GM10248 (cell line): ENCODE measurements at regions not wholly inside any gene's neighbourhood (a gene's known extent, or its start where the extent isn't known, plus 50 kb on each side); places are given as distances from the start of the nearest gene placed in this dataset.
A peak's percentile ranks its signal among the peaks of the same experiment; 100 is the strongest.

Source experiments
- CTCF ChIA-PET: fragments of 300-600 bp; sonication (Branson Sonifier 250); formaldehyde crosslinking; extraction: SDS; loops from one replicate; lab custom pipeline; 2021; ENCODE audit warnings: antibody characterized with exemption; lab: Yijun Ruan, JAX
- POLR2A ChIA-PET: fragments of 350-650 bp; sonication (Branson Sonifier 250); formaldehyde crosslinking; extraction: SDS; loops from one replicate; lab custom pipeline; 2020; ENCODE audit warnings: antibody characterized with exemption; lab: Yijun Ruan, JAX
- DNase-seq: peaks from one replicate; pipeline ENCODE4 v3.0.0; 2012; ENCODE audit errors: extremely low spot score
- CTCF ChIP-seq: IDR thresholded peaks from 2 replicates; pipeline ENCODE4 v1.5.1; 2012; ENCODE audit warnings: mild to moderate bottlenecking, low read depth; ENCODE audit errors: extremely low read depth, missing control alignments, control extremely low read depth

- CTCF ChIA-PET, result no interaction called here
- POLR2A ChIA-PET, result no interaction called here
- TF ChIP-seq CTCF, result no peak
- no peak for DNase-seq
Observed at GRCh38 chr6:68575765-68576439, 59.2 kb upstream of the ADGRB3 start.

- DNase-seq, result no peak
- CTCF ChIA-PET, result interaction anchor here (0.7 to 3.0 kb wide), 13 partner anchors 9 to 1535 kb away, joined by 3 to 17 read pairs (median 4); no protein-coding TSS in a partner anchor
- POLR2A ChIA-PET, result no interaction called here
- no peak for TF ChIP-seq CTCF
Observed at GRCh38 chr6:68572975-68573374, 62.1 kb upstream of the ADGRB3 start.

- ChIA-PET POLR2A (no interaction called here), CTCF (interaction anchor here (0.7 to 3.0 kb wide), 14 partner anchors 9 to 1536 kb away, joined by 3 to 17 read pairs (median 4); partner anchors contain the start of gene ADGRB3)
- DNase-seq, result peak; percentile 29
- peak; percentile 59 for TF ChIP-seq CTCF
Observed at GRCh38 chr6:68572525-68572924, 62.6 kb upstream of the ADGRB3 start.

- no peak for TF ChIP-seq CTCF
- no peak for DNase-seq
- CTCF ChIA-PET, result interaction anchor here (1.6 kb wide), 1 partner anchor 13 kb away, joined by 5 read pairs; no protein-coding TSS in a partner anchor
- POLR2A ChIA-PET, result no interaction called here
Observed at GRCh38 chr6:68559716-68560115, 75.4 kb upstream of the ADGRB3 start.

- CTCF ChIA-PET, result interaction anchor here (1.6 kb wide), 1 partner anchor 13 kb away, joined by 5 read pairs; no protein-coding TSS in a partner anchor
- DNase-seq, result no peak
- POLR2A ChIA-PET, result no interaction called here
- no peak for TF ChIP-seq CTCF
Observed at GRCh38 chr6:68559070-68559469, 76.0 kb upstream of the ADGRB3 start.

- CTCF ChIA-PET, result no interaction called here
- DNase-seq, result no peak
- TF ChIP-seq CTCF, result no peak
- POLR2A ChIA-PET, result no interaction called here
Observed at GRCh38 chr6:68546620-68547019, 88.5 kb upstream of the ADGRB3 start.
